HCT116 (cell line): ENCODE measurements at regions not wholly inside any gene's neighbourhood (a gene's known extent, or its start where the extent isn't known, plus 50 kb on each side); places are given as distances from the start of the nearest gene placed in this dataset.
"Not testable (repeated sequence)": the region's sequence is repeated elsewhere in the genome, so short reads cannot be mapped to it uniquely, and the experiment has no call there.

ENCODE experiments used
- ATAC-seq: fragments of 200-7000 bp; cut with Tn5 transposase; 2 replicates; pipeline ENCODE4 v1.9.1; 2020; ENCODE audit warnings: mild to moderate bottlenecking, moderate library complexity
- BruUV-seq: library from RNA; stranded (reverse); fragments of 400-500 nt; replicated peaks from 2 replicates; lab custom pipeline; 2021; lab: Mats Ljungman, UMichigan
- CTCF ChIA-PET: fragments of 300-600 bp; sonication (Branson Sonifier 250); formaldehyde crosslinking; loops from one replicate; lab custom pipeline; 2021; ENCODE audit warnings: antibody characterized with exemption; lab: Charles Lee
- POLR2A ChIA-PET: fragments of 300-600, 350-600 bp; sonication (Branson Sonifier 250); formaldehyde crosslinking; loops from one replicate; lab custom pipeline; 2021; ENCODE audit warnings: antibody characterized with exemption; lab: Charles Lee
- RAD21 ChIA-PET, 2 experiments: fragments of 300-600 bp; sonication (Branson Sonifier 250); formaldehyde crosslinking; loops; one replicate each; lab custom pipeline; 2023; ENCODE audit warnings: low total read pairs in 2 of 2; ENCODE audit not compliant: uncharacterized antibody in 2 of 2, unreplicated experiment in 2 of 2, low non-redundant PET in 1 of 2; lab: Charles Lee
- DNase-seq: peaks from one replicate; pipeline ENCODE4 v3.0.0-alpha.2; 2010; ENCODE audit warnings: low read depth, low spot score
- H2AFZ ChIP-seq: fragments of 200-600 bp; shearing (Covaris generic), sonication (generic); 2 replicates; pipeline ENCODE4 v1.6.1; 2017; ENCODE audit warnings: low read depth, mixed run types, mixed read lengths, antibody characterized with exemption, low read length; ENCODE audit not compliant: poor library complexity, severe bottlenecking
- H3K27ac ChIP-seq: 2 replicates; pipeline ENCODE4 v1.5.1; 2012; ENCODE audit warnings: low read depth, low read length
- H3K27me3 ChIP-seq: fragments of 200-600 bp; sonication (generic); 2 replicates; pipeline ENCODE4 v1.6.1; 2016; ENCODE audit warnings: mixed run types, low read length, mixed read lengths; ENCODE audit not compliant: insufficient read depth
- H3K36me3 ChIP-seq, 2 experiments: fragments of 200-500 bp in 1 of 2; fragments of 200-600 bp in 1 of 2; sonication (Bioruptor generic) in 1 of 2; sonication (generic) in 1 of 2; 2 replicates each; pipeline versions ENCODE4 v1.5.1 to v1.6.1; 2014 to 2016; ENCODE audit warnings: low read length in 2 of 2, inconsistent platforms in 1 of 2, mixed read lengths in 1 of 2, mixed run types in 1 of 2; ENCODE audit not compliant: insufficient read depth in 2 of 2, control insufficient read depth in 1 of 2
- H3K4me1 ChIP-seq, 2 experiments: fragments of 200-600 bp in 1 of 2; sonication (generic) in 1 of 2; 2 replicates each; pipeline versions ENCODE4 v1.5.1 to v1.6.1; 2012 to 2017; ENCODE audit warnings: low read length in 2 of 2, inconsistent platforms in 1 of 2, mild to moderate bottlenecking in 1 of 2, mixed read lengths in 1 of 2, mixed run types in 1 of 2, moderate library complexity in 1 of 2; ENCODE audit not compliant: insufficient read depth in 2 of 2, control insufficient read depth in 1 of 2
- H3K4me2 ChIP-seq: fragments of 200-600 bp; sonication (generic); 2 replicates; pipeline ENCODE4 v1.6.1; 2017; ENCODE audit warnings: mixed run types, low read length, mixed read lengths
- H3K4me3 ChIP-seq, 2 experiments: fragments of 200-600 bp in 1 of 2; sonication (generic) in 1 of 2; replicated peaks in 1 of 2; 2 replicates each; pipeline ENCODE4 v1.5.1; 2011 to 2016; ENCODE audit warnings: low read length in 2 of 2, control low read depth in 1 of 2, low read depth in 1 of 2, mild to moderate bottlenecking in 1 of 2, mixed read lengths in 1 of 2, mixed run types in 1 of 2
- H3K79me2 ChIP-seq: fragments of 200-600 bp; sonication (generic); 2 replicates; pipeline ENCODE4 v1.6.1; 2017; ENCODE audit warnings: mild to moderate bottlenecking, mixed run types, low read length, moderate library complexity, mixed read lengths; ENCODE audit not compliant: insufficient read depth
- H3K9ac ChIP-seq: fragments of 200-600 bp; sonication (generic); 2 replicates; pipeline ENCODE4 v1.6.1; 2016; ENCODE audit warnings: low read length, mixed read lengths
- H3K9me2 ChIP-seq: fragments of 200-600 bp; sonication (generic), shearing (Covaris generic); 2 replicates; pipeline ENCODE4 v1.6.1; 2017; ENCODE audit warnings: mixed run types, mild to moderate bottlenecking, moderate library complexity; ENCODE audit not compliant: insufficient read depth
- H3K9me3 ChIP-seq, 2 experiments: fragments of 200-500 bp in 1 of 2; fragments of 200-600 bp in 1 of 2; sonication (Bioruptor generic) in 1 of 2; sonication (generic) in 1 of 2; 2 replicates each; pipeline ENCODE4 v1.6.1; 2014 to 2017; ENCODE audit warnings: low read length in 2 of 2, mixed read lengths in 2 of 2, inconsistent platforms in 1 of 2, low read depth in 1 of 2, mild to moderate bottlenecking in 1 of 2, mixed run types in 1 of 2, moderate library complexity in 1 of 2; ENCODE audit not compliant: control insufficient read depth in 1 of 2, insufficient read depth in 1 of 2
- H4K20me1 ChIP-seq: fragments of 200-600 bp; sonication (generic), shearing (Covaris generic); 2 replicates; pipeline ENCODE4 v1.6.1; 2017; ENCODE audit warnings: mixed run types, mild to moderate bottlenecking, moderate library complexity; ENCODE audit not compliant: insufficient read depth
- CEBPB ChIP-seq: IDR thresholded peaks from 2 replicates; pipeline ENCODE4 v1.6.1; 2012; ENCODE audit warnings: low read depth
- EGR1 ChIP-seq: IDR thresholded peaks from 2 replicates; pipeline ENCODE4 v1.6.1; 2012; ENCODE audit warnings: low read depth
- ELF1 ChIP-seq: IDR thresholded peaks from 2 replicates; pipeline ENCODE4 v1.6.1; 2012; ENCODE audit warnings: low read depth, borderline replicate concordance
- EZH2 ChIP-seq: fragments of 200-600 bp; sonication (generic); IDR thresholded peaks from 2 replicates; pipeline ENCODE4 v1.6.1; 2017; ENCODE audit warnings: antibody characterized with exemption, mixed run types
- EZH2phosphoT487 ChIP-seq: fragments of 200-600 bp; IDR thresholded peaks from 2 replicates; pipeline ENCODE4 v1.6.1; 2018; ENCODE audit warnings: antibody characterized with exemption, borderline replicate concordance
- RAD21 ChIP-seq: IDR thresholded peaks from 2 replicates; pipeline ENCODE4 v1.6.1; 2012; ENCODE audit warnings: low read depth, mild to moderate bottlenecking
- SIN3A ChIP-seq: IDR thresholded peaks from 2 replicates; pipeline ENCODE4 v1.6.1; 2012; ENCODE audit warnings: low read depth
- intact Hi-C: fragments of 100-400 bp; cut with micrococcal nuclease; formaldehyde crosslinking; loops from 2 replicates; pipeline ENCODE4 v1.10.0; 2022
- TF ChIP-seq, protein P1 (sequence below), 3 experiments: fragments of 200-600 bp in 1 of 3; sonication (generic) in 1 of 3; IDR thresholded peaks in 2 of 3; conservative IDR thresholded peaks in 1 of 3; 2 replicates each; pipeline ENCODE4 v1.5.1; 2012 to 2017; ENCODE audit warnings: low read depth in 2 of 3, low read length in 2 of 3, antibody characterized with exemption in 1 of 3, borderline replicate concordance in 1 of 3, control low read depth in 1 of 3, mild to moderate bottlenecking in 1 of 3, mixed read lengths in 1 of 3, mixed run types in 1 of 3, moderate library complexity in 1 of 3; ENCODE audit not compliant: insufficient read depth in 1 of 3
- TF ChIP-seq, protein P2 (sequence below): IDR thresholded peaks from 2 replicates; pipeline ENCODE4 v1.6.1; 2012; ENCODE audit warnings: low read depth

DNA sequence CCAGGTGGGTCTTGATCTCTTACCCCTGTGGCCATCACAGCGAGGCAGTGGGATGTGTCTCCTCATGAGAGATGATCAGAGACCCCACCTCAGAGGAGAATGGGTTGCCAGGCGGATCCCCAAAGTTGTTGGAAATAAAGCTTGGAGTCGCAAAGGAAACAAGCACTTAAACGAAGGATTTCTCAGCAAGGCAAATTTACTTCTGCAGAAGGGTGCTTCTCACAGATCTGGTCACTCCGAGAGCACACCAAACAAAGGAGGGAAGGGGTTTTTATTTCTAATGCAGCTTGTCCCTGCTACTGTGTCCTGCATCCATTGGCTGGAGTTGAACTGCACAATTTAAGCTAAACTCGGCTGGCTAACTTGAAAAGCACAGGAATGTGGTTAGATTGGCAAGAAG, 466.6 kb upstream of the EYS start:
- TF ChIP-seq EZH2phosphoT487 = no peak
- TF ChIP-seq ELF1 = no peak
- TF ChIP-seq SIN3A = no peak
- TF ChIP-seq RAD21 = no peak
- TF ChIP-seq, protein P1, sequence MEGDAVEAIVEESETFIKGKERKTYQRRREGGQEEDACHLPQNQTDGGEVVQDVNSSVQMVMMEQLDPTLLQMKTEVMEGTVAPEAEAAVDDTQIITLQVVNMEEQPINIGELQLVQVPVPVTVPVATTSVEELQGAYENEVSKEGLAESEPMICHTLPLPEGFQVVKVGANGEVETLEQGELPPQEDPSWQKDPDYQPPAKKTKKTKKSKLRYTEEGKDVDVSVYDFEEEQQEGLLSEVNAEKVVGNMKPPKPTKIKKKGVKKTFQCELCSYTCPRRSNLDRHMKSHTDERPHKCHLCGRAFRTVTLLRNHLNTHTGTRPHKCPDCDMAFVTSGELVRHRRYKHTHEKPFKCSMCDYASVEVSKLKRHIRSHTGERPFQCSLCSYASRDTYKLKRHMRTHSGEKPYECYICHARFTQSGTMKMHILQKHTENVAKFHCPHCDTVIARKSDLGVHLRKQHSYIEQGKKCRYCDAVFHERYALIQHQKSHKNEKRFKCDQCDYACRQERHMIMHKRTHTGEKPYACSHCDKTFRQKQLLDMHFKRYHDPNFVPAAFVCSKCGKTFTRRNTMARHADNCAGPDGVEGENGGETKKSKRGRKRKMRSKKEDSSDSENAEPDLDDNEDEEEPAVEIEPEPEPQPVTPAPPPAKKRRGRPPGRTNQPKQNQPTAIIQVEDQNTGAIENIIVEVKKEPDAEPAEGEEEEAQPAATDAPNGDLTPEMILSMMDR (IDR thresholded peaks at IDR 0.05 in 2 of 3, conservative IDR thresholded peaks at IDR 0.05 in 1 of 3; ENCODE audit: borderline replicate concordance in 1 of 3, insufficient read depth in 1 of 3, low read depth in 2 of 3, low read length in 2 of 3) = no peak
- TF ChIP-seq, protein P2, sequence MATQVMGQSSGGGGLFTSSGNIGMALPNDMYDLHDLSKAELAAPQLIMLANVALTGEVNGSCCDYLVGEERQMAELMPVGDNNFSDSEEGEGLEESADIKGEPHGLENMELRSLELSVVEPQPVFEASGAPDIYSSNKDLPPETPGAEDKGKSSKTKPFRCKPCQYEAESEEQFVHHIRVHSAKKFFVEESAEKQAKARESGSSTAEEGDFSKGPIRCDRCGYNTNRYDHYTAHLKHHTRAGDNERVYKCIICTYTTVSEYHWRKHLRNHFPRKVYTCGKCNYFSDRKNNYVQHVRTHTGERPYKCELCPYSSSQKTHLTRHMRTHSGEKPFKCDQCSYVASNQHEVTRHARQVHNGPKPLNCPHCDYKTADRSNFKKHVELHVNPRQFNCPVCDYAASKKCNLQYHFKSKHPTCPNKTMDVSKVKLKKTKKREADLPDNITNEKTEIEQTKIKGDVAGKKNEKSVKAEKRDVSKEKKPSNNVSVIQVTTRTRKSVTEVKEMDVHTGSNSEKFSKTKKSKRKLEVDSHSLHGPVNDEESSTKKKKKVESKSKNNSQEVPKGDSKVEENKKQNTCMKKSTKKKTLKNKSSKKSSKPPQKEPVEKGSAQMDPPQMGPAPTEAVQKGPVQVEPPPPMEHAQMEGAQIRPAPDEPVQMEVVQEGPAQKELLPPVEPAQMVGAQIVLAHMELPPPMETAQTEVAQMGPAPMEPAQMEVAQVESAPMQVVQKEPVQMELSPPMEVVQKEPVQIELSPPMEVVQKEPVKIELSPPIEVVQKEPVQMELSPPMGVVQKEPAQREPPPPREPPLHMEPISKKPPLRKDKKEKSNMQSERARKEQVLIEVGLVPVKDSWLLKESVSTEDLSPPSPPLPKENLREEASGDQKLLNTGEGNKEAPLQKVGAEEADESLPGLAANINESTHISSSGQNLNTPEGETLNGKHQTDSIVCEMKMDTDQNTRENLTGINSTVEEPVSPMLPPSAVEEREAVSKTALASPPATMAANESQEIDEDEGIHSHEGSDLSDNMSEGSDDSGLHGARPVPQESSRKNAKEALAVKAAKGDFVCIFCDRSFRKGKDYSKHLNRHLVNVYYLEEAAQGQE = no peak
- no peak for TF ChIP-seq CEBPB
- no peak for TF ChIP-seq EZH2
- TF ChIP-seq EGR1 = no peak
- H3K9me2 ChIP-seq = no peaks in the 10 kb centered on the region
- H3K27me3 ChIP-seq = no peaks in the 10 kb centered on the region
- RAD21 ChIA-PET = no interaction called here
- no TSS peak for BruUV-seq
- CTCF ChIA-PET = no interaction called here
- no peaks in the 10 kb centered on the region for H3K4me1 ChIP-seq
- peaks cover 0 to 5% of the 10 kb centered on the region in 2 experiments; a peak in 2 of 4 replicates for H3K9me3 ChIP-seq
- POLR2A ChIA-PET = no interaction called here
- H3K27ac ChIP-seq = no peak overlapping the region
- H3K4me3 ChIP-seq = no peak overlapping the region
- H3K4me2 ChIP-seq = no peak overlapping the region
- H3K9ac ChIP-seq = no peak overlapping the region
- intact Hi-C loops = no loop called here
- no peaks in the 10 kb centered on the region for H3K36me3 ChIP-seq
- no peak for DNase-seq
- no peak for ATAC-seq
- no peaks in the 10 kb centered on the region for H4K20me1 ChIP-seq
- no peaks in the 10 kb centered on the region for H3K79me2 ChIP-seq
- no peak overlapping the region for H2AFZ ChIP-seq

DNA sequence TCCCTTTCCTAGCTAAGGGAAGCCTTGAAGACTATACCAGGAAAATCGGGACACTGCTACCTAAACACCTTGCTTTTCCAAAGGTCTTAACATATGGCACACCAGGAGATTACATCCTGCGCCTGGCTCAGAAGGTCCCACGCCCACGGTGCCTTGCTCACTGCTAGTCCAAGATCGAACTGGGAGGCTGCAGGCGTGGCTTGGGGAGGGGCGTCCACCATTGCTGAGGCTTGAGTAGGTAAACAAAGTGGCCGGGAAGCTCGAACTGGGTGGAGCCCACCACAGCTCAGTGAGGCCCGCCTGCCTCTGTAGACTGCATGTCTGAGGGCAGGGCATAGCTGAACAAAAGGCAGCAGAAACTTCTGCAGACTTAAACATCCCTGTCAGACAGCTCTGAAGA, 459.7 kb upstream of the EYS start:
- H3K9me3 ChIP-seq = peaks cover 6 to 17% of the 10 kb centered on the region in 2 experiments; a peak in 2 of 4 replicates
- H3K9me2 ChIP-seq, H3K79me2 ChIP-seq, H3K4me2 ChIP-seq, CTCF ChIA-PET, ATAC-seq, H3K27ac ChIP-seq, H3K9ac ChIP-seq, intact Hi-C loops, POLR2A ChIA-PET, H3K4me3 ChIP-seq, RAD21 ChIA-PET, H4K20me1 ChIP-seq, DNase-seq, H3K4me1 ChIP-seq, BruUV-seq, H3K27me3 ChIP-seq, H3K36me3 ChIP-seq, H2AFZ ChIP-seq: not testable (repeated sequence)
